ENCODE measurements at regions not wholly inside any gene's neighbourhood (a gene's known extent, or its start where the extent isn't known, plus 50 kb on each side); places are given as distances from the start of the nearest gene placed in this dataset.
"Not testable (repeated sequence)": the region's sequence is repeated elsewhere in the genome, so short reads cannot be mapped to it uniquely, and the experiment has no call there.

DNA sequence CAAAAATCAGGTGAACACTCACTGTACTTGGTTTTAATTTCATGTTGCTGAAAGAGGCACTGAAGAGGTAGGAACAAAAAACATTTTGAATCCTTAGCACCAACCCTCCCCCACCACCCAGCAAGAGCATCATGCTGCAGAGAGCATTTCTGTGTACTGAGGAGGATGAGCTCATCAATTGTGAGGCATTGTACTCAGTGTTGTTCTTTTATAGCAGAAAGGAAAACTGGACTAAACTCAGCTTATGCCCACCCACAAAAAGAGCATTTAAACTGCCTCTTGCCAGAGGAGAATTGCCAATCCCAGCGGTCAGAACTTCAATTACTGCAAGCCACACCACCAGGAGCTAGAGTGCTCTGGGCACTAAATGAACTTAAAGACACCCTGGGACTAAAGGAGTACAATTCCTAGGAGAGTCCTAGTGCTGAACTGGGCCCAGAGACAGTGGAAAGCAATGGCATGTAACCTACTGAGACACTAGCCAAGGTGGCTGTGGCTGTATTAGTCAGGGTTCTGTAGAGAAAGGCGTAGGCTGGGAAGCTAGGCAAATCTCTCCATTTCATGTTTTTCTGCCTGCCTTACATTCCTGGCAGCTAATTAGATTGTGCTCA, 280.7 kb upstream of the KLHL4 start:
- no peak for DNase-seq

DNA sequence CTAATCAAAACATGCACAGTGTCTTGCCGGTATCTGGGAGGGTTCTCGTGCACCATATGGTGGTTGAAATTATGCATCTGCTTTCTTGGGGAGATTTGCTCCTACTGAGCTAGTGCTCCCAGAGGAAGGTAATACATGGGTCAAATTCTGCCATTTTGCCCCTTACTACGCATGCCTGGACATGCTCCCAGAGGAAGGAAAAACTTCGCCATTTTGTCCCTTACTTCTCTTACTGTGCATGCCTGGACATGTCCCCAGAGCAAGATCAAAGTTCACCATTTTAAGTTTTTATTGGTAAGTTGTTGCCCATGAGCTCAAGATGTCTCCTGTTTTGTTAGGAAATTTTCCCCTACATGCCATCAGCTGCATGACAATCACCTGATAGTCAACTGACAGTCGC, 252.1 kb upstream of the KLHL4 start:
- DNase-seq = no peak

DNA sequence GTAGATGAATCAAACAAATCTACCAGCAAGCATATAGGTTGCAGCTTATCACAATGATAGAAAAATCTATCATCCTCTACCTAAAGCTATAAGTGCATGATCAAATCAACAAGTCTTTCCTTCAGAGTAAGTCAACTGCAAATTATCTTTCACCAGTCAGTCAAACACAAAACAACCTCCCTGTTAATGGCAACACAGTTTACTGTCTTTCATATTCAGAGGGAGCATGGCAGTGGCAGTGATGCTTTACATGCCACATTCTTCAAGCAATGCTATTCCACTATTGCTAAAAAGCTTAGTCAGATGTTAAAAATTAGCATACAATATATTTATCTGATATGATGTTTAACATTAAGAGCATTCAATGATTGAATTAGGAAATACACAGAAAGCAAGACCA, 245.1 kb upstream of the KLHL4 start:
- DNase-seq = no peak

DNA sequence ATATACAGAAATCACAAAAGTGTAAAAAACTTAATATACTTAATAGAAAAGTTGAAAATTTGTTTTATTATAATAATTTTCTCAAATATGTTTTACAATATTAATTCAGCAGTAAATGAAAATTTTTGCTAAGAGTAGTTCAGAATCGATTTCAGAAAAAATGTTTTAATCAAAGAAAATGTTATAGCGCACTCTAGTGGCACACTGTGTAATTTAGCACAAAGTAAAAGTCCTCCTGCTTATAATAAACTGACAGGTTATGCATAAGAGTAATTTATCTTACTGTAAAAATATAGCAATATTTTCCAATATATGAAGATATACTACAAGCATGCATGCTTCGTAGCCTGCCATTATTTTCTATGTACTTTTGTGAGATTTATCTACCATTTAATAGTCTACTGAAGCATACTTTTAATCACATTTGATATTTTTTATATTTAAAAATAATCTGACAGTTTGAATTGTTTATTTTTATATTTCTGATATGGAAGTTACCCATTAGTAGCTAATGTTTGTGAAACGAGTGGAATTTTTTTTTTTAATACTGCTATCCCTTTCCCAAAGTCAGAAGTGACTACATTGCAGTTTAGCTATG, 217.9 kb upstream of the KLHL4 start:
- peak in 1 of 2 experiments; percentile 25 for DNase-seq

DNA sequence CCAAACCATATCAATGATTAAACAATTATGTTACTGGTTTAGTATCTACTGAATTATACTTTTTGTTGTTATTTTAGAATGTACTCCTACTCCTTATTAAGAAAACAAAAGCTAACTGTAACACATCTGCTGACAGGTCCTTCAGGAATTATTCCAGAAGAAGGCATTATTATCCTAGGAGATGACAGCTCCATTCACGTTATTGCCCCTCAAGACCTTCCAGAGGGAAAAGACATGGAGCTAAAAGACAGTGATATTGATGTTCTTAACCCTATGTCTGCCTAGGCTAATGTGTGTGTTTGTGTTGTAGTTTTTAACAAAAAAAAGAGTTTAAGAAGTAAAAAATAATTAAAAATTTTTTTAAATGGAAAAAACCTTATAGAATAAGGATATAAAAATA, 206.8 kb upstream of the KLHL4 start:
- no peak for DNase-seq

DNA sequence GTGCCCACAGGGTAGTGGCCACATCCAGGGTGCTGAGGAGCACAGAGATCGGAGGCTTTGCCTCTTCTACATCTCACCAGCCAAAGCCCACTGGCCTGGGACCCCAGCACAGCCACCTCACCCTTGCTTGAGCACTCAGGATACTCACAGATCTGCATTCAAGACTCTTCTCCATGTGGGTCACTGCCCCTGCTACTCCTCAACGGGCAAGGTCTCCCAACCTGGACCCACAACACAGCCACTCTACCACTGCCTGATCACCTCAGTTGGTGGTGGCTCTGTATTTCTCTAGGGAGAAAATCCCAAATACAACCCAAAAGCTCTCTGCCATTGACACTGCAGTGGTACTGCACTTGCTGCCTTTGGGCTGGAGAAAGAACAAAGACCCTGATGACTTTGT, 190.3 kb upstream of the KLHL4 start:
- no peak for DNase-seq

DNA sequence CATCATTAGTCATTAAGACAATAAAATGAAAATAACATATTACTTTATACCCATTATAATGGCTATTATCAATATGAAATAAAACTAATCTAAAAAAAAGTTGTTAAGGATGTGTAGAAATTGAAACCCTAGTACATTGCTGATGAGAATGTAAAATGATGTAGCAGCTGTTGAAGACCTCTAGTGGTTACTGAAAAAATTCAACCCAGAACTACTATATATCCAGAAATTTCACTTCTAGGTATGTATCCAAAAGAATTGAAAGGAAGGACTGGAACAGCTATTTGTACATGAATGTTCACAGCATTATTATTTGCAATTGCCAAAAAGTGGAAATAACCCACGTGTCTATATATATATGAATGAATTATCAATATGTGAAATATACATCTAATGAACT, 180.3 kb upstream of the KLHL4 start:
- DNase-seq = no peak

DNA sequence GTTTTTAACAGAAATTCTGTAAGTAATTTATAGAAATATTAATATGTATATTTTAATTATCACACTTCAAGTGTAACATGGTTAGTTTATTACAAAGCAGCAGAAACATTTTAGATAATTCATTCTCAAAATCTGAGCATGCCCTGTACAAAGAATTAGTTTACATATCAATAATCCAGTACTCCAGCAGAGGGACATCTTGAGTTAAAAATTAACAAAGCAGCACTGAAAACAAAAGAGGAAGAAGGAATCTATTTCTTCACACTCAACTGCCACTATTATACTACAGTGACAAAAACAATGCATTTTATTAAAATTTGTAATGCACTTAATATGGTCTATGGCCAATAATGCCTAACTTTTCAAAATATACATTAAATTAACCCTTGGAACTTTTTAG, 179.1 kb upstream of the KLHL4 start:
- peak in 1 of 2 experiments; percentile 4 for DNase-seq

DNA sequence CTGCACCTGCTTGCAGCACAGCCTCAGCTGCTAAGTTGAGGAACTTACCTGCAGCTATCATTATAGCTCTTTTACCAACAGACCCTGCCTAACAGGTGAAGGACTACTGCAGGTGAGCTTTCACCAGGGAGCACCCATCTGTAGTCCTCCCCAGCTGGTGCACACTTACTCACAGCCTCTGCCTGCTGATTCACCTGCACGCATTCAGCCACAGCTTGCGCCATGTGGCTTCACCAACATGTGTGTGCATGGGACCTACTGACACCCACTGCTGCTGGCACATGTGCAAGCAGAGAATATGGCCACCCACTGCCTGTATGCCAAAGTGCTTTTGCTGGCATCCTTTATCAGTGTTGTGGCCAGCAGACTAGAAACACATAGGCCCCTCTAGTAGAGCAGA, 146.7 kb upstream of the KLHL4 start:
- no peak for DNase-seq

DNA sequence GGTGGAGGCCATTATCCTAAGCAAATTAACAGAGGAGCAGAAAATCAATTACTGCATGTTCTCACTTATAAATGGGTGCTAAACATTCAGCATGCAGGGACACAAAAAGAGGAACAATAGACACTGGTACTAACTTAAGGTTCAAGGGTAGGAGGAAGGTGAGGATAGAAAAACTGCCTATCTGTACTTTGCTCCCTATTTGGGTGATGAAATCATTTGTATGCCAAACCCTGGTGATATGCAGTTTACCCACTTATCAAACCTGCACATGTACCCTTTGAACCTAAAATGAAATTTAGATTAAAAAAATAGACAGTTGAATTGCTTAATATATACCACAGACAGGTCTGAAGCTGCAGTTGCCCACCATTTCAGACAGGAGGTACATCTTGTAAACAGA, 143.3 kb upstream of the KLHL4 start:
- no peak for DNase-seq

DNA sequence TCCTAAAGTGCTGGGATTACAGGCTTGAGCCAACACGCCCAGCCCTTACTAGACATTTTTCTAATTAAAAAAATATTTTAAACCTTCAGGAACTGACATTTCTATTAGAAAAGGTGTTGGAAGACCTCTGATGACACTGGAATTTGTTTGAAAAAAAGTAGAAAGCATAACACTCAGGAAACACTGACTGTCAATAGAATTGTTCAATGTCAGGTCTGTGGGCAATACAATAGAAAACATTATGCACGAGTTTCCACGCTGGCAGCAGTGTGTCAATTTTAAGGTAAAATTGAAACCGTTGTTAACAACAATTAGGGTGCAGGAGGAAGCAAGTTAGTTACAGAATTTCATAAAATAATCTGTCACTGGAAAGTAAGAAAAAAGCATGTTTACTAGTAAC, 140.7 kb upstream of the KLHL4 start:
- no peak for DNase-seq

DNA sequence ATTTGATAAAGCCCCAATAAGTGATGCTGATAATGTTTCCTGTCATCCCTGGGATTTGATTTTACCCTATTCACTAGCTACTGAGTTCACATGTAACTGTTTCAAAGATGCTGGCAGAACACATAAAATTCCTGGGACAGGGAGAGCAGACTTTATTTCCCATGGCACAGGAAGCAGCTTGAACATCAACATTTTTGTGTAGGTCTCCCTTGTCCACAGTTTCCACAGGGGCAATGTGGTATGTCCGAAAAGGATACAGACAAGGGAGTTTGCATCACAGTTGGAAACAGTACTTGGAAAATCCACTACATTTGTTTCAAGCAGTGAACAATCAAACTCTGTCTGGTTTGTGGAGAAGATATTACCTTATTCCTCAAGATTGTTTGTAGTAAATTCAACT, 129.2 kb upstream of the KLHL4 start:
- no peak for DNase-seq

DNA sequence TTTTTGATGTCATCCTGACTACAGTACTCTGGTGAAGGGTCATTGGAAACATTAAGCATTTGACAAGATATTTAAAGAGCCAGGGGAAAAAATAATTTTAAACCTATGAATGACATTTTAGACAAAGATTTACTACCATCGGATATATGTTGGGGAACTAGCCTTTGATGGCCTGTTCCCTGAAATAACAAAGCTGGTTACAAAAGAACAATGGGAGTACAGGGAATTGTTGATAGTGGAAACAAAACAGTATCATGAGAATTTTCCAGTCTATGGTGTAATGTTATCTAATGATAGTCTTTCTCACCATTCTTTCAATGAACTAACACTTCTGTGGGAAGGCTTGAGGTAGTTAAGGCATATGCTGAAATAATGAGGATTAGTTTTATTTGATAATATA, 125.9 kb upstream of the KLHL4 start:
- DNase-seq = no peak

DNA sequence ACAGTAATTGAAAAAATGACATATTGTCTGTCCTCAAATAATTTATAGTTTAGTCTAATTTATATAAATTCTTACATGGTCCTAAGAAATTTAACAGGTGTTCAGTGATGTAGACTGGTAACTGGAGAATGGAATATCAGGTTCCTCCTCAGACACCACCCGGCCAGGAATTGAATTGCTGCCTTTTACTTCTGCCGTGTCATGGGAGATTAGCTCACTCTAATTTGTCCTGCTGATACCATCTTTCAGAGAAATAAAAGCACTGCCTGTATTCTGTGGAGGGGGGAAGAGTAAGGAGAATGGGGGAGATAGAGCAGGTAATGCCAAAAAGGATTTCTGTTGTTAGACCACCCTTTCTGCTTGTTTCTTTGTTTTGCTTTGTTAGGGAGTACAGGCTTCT, 125.2 kb upstream of the KLHL4 start:
- no peak for DNase-seq

DNA sequence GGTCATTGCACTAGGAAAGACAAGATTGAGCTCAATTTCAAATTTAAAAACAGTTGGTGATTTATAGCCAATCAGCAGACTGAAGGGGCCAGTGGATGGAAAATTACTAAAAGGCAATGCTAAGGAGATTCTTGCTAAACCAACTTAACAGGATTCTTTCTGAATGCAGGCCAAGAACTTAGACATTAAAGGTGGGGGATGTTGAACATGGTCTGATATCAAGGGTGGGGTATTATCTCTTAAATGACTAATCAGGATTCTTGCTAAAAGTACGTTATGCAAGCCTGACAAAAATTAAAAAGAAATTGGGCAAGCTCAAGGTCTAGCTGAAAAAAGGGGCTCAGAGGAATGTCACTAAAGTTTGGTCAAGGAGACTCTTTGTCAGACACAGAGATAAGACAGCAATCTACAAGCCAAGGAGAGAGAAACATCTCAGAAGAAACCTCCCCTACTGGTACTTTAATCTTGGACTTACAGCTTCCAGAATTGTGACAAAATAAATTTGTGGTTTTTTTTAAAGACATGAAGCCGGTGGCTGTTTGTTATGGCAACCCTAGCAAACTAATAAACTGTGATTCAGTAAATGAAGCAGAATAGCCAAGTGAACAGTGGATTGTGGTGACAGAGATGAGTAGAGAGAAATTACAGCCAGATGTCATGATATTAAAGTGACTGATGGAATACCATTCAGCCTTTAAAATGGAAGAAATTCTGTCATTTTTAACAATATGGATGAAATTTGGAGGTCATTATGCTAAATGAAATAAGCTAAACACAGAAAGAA, 120.3 kb upstream of the KLHL4 start:
- DNase-seq = no peak

DNA sequence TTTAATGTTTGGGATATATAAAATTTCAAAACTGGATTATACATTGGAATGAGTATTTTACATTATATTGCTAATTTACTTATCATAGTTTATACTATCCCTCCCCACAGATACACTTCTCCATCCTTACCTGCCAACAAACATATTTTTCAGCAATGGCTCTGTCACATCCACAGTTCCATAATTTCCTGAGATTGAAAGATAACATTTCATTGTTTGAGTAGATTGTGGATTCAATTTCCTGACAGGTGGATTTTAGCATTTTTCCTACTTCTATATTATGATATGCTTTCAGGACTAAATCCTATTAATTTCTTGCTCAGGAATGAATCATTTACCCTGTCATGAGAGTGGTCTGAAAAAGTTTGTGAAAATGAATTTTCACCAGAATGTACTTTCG, 115.3 kb upstream of the KLHL4 start:
- no peak for DNase-seq

DNA sequence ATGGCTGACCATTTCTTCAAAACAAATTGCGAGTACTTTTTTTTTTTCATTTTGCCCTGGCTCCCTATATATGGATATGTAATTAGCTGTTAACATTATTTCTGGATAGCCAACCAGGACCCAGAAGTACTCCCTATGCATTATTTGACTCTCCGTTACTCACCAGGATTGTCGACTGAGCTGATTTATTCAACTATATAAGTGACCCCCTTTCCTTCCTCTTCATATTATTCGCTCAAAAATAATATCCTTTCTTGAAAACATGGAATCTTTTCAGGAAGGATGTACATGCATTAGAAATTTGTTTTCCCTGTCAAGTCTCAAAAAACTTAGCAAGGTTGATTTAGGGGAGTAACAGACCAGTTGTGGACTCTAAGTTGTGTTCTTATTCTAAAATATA, 114.1 kb upstream of the KLHL4 start:
- no peak for DNase-seq

DNA sequence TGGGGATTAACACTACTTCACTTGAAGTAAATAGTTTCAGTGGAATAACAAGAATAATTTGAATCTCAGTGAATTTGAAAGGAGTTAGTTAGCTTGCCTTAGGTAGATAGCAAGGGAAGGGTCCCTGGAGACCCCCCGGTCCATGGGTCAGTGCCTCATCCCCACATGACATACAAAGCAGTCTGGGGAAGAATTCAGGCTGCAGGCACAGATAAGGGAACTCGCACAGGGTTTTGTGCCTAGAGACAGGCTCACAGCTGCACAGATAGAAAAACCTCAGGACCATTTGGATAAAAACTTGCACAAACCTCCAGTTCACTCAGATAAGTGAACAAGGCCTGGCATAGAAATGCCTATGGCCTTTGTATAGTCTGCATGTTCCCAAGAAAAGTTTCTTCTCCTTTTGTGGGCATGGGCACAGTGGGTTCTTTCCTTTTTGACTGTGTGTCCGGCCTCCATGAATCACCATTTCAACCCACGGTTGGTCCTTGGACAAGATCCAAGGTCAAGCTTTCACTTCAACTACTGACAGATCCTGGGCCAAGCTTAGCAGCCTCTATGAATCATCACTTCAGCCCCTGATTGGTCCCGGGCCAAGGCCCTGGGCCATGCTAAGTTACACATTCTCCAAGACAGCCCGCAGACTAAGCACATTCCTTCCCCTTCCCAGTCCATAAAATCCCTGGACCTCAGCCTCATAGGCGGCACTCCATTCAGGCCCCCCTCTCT, 108.3 kb upstream of the KLHL4 start:
- no peak for DNase-seq

DNA sequence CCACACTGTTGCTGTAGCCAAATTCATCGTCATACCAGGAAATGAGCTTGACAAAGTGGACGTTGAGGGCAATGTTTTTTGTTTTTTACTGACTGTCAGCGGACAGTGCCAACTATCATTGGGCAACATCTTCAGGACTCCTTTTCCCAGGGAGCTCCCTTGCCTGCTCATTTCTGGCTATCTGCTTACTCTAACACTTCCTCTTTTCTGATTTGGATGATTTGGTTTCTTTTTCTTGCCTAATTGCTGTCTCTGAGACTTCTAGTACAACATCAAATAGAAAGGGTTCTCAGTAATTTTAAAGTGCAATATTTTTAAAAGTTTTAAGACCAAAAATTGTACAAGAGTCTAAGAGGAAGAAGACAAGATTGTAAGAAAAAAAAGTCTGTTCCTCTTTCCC, 92.0 kb upstream of the KLHL4 start:
- DNase-seq = no peak

DNA sequence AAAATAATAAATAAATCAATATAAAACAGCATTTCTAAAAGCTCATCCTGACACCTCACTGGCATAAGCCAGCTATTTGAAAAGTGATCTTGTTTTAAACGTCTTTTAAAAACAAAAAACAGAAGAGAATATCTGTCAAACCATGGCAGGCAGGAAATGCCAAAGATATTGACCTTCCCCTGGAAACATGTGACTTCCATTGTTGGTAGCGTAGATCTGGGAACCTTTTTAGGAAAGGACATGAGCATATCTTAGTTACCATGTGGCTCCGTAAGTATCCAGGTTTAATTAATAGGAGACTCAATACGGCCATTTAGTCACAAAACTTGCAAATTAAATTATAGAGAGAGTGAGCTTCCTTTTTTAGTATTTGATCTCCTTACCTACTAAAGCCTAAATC, 83.0 kb upstream of the KLHL4 start:
- DNase-seq = no peak

DNA sequence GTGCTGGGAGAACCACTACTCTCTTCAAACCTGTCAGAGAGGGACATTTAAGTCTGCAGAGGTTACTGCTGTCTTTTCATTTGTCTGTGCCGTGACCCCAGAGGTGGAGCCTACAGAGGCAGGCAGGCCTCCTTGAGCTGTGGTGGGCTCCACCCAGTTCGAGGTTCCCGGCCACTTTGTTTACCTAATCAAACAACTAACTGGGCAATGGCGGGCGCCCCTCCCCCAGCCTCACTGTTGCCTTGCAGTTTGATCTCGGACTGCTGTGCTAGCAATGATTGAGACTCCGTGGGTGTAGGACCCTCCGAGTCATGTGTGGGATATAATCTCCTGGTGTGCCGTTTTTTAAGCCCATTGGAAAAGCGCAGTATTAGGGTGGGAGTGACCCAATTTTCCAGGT, 69.0 kb upstream of the KLHL4 start:
- DNase-seq = not testable (repeated sequence)

DNA sequence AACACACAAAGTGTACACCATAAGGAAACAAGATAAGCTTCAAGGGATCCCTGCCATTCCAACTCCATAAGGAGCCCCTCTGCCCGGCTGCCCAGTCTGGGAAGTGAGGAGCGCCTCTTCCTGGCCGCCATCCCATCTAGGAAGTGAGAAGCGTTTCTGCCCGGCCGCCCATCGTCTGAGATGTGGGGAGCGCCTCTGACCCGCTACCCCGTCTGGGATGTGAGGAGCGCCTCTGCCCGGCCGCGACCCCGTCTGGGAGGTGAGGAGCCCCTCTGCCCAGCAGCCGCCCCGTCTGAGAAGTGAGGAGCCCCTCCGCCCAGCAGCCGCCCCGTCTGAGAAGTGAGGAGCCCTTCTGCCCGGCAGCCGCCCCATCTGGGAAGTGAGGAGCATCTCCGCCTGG, 51.8 kb upstream of the KLHL4 start:
- DNase-seq = not testable (repeated sequence)
